Vagina (tissue), 2 donors: ENCODE measurements at regions not wholly inside any gene's neighbourhood (a gene's known extent, or its start where the extent isn't known, plus 50 kb on each side); places are given as distances from the start of the nearest gene placed in this dataset.

Experiments
- CTCF ChIP-seq, 3 experiments: fragments of 450-650 bp in 2 of 3; fragments of 200-600 bp in 1 of 3; sonication (generic) in 1 of 3; IDR thresholded peaks; one replicate each; pipeline ENCODE4 v1.5.1; 2017 to 2019; ENCODE audit warnings: antibody characterized with exemption in 3 of 3, mild to moderate bottlenecking in 2 of 3, moderate library complexity in 2 of 3
- POLR2A ChIP-seq, 2 donors: fragments of 450-650 bp; IDR thresholded peaks; one replicate each; pipeline ENCODE4 v1.6.1; 2017; ENCODE audit warnings: antibody characterized with exemption in 2 of 2, mild to moderate bottlenecking in 2 of 2, moderate library complexity in 2 of 2

- no peak for TF ChIP-seq POLR2A (IDR thresholded peaks at IDR 0.05)
- no peak for TF ChIP-seq CTCF (IDR thresholded peaks at IDR 0.05)
Measured at GRCh38 chr2:195118276-195118675, 538.8 kb upstream of the SLC39A10 start.
